Gastroesophageal sphincter (tissue), 3 donors: ENCODE measurements at regions not wholly inside any gene's neighbourhood (a gene's known extent, or its start where the extent isn't known, plus 50 kb on each side); places are given as distances from the start of the nearest gene placed in this dataset.

Source experiments
- EP300 ChIP-seq: sonication (generic); formaldehyde crosslinking; IDR thresholded peaks from one replicate; pipeline ENCODE4 v1.6.1; 2017; ENCODE audit warnings: antibody characterized with exemption, mild to moderate bottlenecking
- POLR2A ChIP-seq, 2 donors: fragments of 450-650 bp; IDR thresholded peaks; one replicate each; pipeline ENCODE4 v1.6.1; 2017; ENCODE audit warnings: antibody characterized with exemption in 2 of 2, mild to moderate bottlenecking in 2 of 2, moderate library complexity in 1 of 2
- TF ChIP-seq, protein P1 (sequence below), 4 experiments: fragments of 200-600 bp in 2 of 4; fragments of 450-650 bp in 2 of 4; sonication (generic) in 1 of 4; IDR thresholded peaks; one replicate each; pipeline ENCODE4 v1.5.1; 2017 to 2019; ENCODE audit warnings: antibody characterized with exemption in 4 of 4, mild to moderate bottlenecking in 2 of 4, moderate library complexity in 2 of 4

DNA sequence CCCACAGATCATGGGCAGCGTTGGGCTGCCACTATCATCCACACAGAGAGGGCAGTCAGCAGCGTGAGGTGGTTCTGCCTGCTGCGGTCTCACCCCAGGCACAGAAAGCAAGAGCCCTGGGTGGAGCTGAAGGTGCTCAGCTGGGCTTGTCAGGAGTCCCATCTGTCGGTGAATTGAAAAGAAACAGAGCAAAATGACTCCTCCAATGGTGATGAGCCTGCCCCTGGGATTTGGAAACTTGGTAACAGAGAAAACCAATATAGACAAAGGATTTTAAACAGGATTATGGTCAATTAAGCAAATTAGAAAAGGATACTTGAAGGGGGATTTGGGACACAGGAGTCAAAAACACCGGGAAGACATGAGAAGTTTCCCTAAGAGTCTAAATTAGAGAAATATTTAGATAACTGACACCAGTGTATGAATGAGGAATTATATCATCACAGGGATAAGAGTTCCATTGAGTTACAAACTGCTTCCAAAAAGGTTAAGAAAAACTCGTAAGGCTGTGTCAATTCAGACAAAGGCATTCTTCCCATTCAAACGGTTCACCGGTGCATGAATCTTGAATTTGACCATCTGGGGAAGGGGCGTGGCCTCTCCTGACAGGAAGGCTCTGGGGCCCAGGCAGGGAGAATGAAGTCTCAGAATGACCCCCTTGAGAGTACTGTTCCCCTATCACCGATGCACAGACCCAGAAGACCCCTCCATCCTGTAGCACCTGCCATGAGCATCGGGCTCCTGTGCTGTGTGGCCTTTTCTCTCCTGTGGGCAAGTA, 70.0 kb upstream of the PRSS58 start:
- TF ChIP-seq, protein P1, sequence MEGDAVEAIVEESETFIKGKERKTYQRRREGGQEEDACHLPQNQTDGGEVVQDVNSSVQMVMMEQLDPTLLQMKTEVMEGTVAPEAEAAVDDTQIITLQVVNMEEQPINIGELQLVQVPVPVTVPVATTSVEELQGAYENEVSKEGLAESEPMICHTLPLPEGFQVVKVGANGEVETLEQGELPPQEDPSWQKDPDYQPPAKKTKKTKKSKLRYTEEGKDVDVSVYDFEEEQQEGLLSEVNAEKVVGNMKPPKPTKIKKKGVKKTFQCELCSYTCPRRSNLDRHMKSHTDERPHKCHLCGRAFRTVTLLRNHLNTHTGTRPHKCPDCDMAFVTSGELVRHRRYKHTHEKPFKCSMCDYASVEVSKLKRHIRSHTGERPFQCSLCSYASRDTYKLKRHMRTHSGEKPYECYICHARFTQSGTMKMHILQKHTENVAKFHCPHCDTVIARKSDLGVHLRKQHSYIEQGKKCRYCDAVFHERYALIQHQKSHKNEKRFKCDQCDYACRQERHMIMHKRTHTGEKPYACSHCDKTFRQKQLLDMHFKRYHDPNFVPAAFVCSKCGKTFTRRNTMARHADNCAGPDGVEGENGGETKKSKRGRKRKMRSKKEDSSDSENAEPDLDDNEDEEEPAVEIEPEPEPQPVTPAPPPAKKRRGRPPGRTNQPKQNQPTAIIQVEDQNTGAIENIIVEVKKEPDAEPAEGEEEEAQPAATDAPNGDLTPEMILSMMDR (IDR thresholded peaks at IDR 0.05), result no peak
- no peak for TF ChIP-seq EP300
- no peak for TF ChIP-seq POLR2A (IDR thresholded peaks at IDR 0.05)
